ENCODE measurements at regions not wholly inside any gene's neighbourhood (a gene's known extent, or its start where the extent isn't known, plus 50 kb on each side); places are given as distances from the start of the nearest gene placed in this dataset.
A peak's percentile ranks its signal among the peaks of the same experiment; 100 is the strongest.

DNA sequence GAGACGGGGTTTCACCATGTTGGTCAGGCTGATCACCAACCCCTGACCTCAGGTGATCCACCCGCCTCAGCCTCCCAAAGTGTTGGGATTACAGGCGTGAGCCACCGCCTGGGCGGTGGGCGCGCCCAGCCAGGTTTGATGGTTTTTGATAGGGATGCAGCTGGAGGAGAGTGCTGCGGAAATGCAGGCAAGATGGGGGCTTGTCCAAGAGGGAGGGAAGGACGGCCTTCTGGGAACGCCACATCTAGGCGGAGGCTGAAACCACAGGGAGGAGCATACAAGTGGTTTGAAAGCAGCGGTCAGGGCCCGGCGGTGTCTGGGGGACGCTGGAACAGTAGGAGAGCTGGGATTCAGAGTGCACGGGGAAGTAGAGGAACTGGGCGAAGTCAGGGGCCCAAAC is 134.6 kb downstream of the VRK1 start:
- DNase-seq: no peak

DNA sequence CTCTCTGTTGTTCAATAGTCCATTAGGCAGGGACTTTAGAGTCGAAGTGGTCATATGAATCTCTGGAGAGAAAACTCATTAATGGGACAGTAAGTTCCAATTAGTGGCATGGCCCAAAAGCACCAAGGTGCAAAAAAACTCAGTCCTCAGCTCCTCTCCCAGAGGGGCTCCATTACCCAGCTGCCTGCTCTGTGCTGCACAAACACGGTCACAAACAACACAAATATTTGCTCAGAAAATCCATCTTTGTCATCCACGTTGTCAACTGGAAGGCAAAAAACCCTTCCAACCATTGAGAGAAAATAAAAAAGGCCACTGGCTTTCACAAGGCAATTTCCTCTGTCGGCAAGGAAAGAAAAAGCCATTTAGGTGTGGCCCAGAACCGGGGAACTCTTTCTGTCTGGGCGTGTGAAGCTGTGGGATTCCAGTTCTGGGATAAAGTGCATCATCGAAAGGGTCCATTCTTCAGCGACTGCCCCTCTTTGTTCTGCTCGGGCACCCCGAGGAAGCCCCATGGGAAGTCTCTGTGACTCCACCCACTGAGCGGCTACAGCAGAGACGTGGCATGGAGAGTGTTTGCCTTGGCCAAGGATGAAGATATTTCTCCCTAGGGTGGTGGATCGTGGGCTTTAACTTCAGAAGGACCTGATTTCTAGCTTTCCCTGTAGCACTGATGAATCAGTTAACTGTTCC is 137.6 kb downstream of the VRK1 start:
- no peak for DNase-seq

DNA sequence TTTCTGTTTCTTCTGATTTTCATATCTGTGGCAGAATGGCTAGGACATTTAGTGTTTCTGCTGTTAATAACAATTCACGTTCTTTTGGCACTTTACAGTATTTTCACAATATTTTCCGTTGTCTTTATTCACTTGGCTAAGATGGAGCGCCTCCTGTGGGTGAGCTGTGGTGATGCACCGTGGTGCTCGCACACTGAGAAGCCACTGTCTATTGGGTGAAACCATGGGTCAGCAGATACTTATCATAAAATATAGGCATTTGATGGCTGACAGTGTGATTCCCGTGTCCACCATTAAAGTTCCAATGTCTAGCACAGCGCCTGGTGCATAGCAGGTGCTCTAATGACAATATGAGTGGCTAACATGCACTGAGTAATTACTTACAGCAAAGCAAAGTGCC is 141.8 kb downstream of the VRK1 start:
- DNase-seq: no peak

DNA sequence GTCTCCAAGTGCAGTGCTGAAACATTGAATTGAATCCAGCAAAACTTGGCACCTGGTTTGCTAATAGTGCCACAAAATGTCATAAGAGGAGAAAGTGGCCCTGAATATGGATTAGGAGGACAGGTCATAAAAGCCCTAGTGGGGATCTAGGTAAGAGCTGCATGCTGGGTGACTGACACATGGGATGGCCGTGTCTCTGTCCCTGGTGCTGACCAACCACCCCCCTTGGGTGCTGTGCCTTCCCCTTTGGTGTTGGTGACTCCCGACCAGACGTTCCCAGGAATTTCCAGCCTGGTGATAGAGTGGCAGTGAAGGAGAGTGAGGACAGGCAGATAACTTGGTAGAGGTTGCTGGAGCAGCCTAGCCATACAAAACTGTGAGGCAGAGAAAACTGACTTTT is 142.8 kb downstream of the VRK1 start:
- no peak for DNase-seq

DNA sequence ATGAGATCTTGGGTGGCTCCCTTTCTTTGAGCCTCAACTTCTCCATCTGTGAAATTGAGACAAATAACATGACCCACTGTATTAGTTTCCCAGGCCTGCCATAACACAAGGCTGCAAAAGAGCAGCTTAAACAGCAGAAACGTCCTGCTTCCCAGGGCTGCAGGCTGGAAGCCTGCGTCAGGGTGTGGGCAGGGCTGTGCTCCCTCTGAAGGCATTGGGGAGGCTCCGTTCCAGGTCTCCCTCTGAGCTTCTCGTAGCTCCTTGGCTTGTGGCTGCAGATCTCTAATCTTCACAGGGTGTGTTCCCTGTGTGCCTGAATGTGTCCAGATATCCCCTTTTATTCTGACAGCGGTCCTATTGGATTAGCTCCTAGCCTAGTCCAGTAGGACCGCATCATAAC is 147.1 kb downstream of the VRK1 start:
- no peak for DNase-seq

DNA sequence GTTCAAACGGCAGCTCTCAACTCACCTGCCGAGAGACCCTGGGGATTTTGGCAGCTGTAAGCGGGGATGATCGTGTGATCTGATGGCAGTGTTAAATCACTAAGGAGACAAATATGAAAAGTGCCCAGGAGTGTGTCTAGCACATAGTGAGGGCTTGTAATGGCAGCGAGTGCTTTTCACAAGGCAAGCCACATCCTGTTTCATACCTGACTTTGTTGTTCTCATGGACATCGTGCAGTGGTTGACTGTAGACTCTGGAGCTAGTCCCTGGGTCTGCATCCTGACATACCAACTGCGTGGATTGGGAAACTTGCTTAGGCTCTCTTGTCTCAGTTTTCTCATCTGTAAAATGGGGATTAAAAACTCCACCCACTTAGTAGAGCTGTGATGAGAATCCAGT is 148.5 kb downstream of the VRK1 start:
- DNase-seq: no peak

DNA sequence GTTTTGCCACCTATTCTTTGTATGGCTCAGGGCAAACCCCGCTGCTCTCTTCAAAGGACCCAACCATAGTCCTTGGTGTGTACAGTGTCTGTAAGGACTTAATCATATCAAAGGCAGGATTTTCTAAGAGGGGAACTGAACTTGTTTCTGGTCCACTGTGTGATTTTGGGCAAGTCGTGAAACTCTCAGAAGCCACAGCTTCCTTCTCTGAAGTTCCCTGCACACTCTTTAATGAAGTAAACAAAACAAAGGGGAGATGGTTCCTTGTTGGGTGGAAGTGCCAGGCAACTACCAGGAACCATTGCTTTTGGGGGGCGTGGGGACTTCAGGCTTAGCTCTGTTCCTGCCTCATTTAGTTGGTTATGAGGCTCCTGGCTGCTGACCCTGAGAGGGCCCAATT is 152.4 kb downstream of the VRK1 start:
- no peak for DNase-seq

DNA sequence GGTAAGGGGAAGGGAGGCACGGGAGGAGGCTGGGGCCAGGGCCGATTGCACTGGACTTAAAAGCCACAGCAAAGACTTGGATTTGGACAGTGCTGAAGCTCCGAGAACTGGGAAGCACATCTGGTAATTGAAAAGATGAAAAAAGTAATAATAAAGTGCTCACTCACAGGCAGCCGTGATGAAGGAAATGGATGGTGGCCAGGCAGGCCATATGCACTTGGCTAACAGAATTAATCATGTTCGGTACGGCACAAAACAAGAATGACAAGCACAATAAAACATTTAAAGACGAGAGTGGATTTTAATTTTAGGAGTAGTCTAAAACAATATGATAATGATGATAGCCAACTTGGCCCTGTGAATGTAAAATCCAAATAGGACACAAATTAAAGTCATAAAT is 154.3 kb downstream of the VRK1 start:
- DNase-seq: no peak

DNA sequence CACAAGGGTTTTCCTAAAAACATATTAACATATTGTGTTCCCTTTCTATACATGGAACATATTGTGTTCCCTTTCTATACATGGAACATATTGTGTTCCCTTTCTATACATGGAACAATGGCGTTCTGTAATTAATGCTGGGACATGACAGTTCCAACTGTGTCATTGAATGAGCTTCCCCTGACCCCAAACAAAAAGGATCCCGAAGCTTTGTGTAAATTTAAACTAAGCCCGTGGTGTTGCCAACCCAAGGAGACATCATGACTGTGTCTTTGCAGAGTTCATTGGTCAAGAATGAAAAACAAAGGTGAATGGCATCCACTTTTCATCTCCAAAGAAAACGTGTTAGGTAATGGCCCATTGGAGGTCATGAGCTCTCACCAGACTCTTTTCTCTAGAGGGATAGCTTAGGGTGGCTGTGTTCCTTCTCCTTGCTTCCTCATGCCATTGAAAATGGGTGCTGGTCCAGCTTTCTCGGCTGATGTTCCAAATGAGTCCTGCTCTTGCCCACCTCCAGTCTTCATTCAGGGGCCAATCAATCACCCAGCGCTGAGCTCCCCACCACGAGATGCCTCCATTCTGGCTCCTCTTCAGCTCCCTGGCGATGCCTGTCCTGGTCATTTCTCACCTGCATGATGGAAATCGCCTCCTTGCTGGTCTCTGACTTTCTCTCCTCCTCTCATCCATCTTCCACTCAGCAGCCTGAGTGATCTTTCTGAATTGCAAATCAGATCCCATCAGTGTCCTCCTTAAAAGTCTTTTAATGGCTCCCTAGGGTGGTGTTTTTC is 156.1 kb downstream of the VRK1 start:
- no peak for DNase-seq

DNA sequence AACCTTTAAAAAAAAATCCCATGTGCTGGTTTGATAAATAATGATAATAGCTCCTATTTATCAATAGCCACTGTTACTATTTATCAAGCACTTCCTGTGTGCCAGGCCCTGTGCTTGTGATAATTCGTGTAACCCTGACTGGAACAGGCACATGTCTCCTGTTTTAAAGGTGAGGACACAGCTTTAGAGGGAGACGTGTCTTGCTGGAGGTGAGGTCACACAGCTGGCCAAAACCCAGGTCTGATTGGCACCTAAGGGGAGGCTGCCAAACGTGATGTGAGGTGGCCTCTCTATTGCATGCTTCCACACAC is 156.6 kb downstream of the VRK1 start:
- no peak for DNase-seq

DNA sequence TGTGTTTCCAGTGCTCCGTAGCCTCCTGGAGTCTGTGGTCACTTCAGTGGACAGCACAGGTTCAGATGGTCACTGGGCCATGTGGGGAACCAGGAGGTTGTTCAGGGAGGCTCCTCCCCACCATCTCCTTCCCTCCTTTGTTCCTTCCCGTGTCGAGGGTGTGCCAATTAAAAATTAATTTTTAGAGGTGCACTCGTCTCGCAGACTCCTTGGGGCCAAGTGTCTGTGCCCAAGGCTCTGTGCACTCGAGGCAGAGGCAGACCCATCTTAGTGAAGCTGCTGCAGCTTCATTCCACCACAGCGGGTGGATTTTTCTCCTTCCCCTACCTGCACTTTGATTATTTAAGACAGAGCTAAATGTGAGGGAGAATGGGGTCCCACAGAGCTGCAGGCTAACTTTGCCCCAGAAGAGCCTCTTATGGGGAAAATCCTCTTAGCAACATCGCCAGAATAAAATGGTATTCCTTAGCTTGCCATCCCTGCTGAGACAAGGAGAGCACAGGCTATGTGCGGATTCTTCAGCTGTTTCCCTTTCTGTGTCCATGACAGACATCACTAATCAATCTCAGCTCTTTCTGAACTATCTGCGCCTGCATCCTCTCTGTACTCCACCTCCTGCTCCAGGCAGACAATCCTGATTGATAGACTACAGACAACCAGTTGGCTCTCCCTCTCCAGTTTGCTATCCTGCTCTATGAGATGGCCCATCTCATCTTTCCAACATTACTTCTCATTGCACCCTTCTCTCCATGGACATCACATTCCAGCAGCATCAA is 159.5 kb downstream of the VRK1 start:
- no peak for DNase-seq

DNA sequence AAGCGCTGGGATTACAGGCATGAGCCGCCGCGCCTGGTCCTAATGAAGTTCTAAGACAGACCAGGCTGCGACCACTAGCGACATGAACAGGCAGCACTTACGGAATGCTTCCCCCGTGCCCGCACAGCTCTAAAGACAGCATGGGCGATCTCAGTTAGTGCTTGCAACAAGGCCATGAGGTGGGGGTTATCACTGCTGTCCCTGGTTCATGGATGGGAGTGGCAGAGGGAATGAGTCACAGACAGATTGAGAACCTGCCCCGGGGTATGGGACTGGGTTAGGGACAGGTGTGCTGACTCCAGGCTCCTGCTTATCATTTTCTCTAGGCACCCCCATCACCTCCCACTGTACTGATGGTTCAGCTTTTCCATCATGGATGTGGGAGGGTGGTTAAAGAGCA is 160.9 kb downstream of the VRK1 start:
- no peak for DNase-seq

DNA sequence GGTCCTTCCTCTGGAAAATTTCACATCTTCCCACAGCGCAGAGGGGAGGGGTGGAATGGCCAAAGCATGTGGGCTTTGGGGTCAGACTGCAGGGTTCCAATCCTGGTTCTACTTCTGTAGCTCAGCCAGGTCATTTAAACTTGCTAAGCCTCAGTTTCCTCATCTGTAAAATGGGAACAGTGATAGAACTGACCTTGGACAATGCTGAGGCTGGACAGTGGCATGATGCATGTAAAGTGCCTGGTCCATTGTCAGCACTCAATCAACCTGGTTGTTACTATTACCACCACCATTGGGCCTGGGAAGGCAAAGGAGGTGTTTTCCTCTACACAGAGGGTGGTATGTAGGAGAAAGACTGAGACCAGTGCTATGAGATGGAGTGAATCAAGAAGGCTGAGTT is 162.8 kb downstream of the VRK1 start:
- DNase-seq: no peak

DNA sequence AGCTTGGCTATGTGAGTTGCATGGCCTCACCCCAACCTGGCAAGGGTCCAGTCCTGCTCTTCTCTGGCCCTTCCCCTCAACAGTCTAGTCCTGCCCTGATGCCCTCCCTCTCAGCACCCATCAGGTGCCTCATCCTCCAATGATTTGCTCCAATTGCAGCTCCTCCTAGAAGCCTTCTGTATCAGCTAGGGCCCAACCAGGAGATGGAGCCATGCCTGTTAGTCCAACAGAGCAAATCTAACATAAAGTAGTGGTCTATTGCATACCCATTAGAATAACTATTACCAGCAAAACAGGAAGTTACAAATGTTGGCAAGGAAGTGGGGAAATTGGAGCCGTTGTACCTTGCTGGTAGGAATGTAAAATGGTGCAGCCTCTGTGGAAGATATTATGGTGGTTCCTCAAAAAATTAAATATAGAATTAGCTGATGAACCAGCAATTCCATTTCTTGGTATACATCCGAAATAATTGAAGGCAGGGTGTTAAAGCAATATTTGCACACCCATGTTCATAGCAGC is 163.5 kb downstream of the VRK1 start:
- no peak for DNase-seq

DNA sequence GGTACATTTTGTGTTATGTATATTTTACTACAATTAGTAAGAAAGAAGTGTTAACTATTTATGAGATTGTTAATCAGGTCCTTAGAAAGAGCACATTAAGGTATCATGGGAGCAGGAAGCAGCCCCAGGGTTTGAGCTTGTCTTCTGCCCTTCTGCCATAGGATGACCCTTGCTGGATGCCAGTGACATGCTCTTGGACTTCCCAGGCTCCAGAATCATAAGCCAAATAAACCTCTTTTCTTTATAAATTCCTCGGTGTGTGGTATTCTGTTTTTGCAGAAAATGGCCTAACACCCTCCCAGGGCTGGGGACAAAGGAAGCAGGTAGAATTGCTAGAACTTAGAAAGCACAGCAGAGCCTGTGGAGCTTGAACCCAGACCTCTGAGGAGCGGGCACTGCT is 164.7 kb downstream of the VRK1 start:
- no peak for DNase-seq

DNA sequence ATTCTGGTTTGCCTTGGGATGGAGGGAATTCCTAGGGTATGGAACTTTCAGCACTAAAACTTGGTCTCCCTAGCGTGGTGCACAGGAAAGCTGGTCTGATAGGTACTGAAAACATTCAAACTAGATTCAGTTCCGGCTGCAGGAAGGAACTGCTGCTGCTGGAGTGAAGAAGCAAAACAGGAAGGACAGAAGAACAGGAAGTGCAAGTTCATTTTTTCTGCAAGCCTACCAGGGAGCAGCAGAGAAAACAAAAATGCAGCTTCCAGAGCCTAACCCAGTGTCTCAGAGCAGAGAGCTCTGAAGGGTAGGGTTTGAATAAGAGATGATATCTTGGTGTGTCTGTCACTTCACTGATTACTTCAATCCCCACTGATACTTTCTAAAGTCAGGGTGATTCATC is 165.2 kb downstream of the VRK1 start:
- DNase-seq: peak; percentile 12

DNA sequence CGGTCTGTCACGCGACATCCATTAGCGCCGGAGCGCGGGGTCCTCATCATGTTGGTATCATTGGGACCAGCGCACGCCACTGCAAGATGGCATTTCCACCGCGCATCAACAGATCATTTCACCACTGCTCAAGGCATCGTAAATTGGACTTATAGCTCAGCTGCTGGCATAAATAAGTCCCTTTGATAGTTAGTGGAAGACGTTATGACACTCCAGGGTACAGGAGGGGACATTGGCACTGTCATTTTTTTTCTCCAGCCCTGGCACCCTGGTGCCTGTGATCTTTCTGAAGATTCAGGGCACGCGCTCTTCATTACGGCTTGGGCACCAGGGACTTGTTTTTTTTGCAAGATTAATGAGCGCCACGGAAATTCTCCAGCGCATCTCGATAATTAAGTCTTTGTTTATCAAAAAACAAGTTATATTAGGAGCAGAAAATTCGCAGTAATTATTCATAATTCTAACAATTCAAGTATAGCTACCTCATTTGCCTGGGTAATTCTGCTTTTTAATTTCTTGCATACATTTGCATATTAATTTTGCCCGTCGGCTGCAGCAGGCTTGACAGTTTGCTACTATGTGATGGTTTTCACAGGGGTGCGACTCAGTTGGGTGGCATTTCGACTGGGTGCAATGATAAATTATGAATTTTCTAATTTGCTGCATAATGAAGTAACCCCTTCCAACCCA is 167.7 kb downstream of the VRK1 start:
- DNase-seq: no peak

DNA sequence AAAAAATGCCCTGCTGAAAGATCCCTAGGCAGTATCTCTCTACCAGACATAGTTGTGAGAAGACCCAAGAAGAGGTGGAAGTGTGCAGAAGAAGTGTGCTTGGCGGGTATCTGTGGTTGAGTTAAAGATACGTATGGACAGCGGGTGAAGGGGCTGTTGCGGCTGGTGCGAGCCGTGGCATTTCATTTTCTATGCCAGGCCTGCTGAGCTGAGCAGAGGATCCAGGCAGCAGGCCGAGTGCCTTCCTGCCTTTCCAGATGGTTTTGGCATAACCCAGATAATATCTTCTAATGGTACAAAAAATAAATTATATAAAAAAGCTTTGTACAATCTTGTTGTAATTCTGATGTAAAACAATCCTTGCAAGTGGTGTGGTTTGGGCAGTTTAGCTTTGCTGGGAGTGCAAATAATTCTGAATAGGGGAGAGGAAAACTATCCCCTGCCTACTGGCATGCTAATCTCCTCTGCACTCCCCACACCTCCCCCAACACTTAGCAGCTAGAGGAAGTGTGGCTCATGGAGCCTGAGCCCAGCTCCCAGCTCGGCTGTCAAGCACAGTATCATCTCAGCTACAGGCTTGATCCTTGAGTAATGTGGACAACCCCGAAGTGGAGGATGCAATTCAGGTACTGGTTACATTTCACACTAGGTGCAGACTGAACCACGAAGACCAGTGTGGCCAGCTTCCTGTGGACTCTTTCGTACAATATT is 168.9 kb downstream of the VRK1 start:
- no peak for DNase-seq

DNA sequence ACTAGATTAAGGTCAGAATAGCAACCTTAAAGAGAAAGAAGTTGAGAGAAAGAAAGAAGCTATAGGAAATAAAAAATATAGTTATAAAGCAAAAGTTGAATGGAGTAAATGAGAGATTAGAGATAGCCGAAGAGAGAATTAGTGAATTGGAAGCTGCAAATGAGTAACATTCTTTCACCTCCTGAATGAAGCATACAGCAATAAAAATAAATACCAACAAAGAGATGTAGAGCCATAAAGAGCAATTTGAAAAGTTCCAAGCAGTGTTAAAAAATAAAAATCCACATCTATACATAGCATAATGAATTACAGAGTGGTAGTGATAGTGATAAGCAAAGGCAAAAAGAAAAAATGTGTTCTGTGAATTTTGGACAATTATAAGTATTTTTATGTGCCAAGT is 177.9 kb downstream of the VRK1 start:
- no peak for DNase-seq

DNA sequence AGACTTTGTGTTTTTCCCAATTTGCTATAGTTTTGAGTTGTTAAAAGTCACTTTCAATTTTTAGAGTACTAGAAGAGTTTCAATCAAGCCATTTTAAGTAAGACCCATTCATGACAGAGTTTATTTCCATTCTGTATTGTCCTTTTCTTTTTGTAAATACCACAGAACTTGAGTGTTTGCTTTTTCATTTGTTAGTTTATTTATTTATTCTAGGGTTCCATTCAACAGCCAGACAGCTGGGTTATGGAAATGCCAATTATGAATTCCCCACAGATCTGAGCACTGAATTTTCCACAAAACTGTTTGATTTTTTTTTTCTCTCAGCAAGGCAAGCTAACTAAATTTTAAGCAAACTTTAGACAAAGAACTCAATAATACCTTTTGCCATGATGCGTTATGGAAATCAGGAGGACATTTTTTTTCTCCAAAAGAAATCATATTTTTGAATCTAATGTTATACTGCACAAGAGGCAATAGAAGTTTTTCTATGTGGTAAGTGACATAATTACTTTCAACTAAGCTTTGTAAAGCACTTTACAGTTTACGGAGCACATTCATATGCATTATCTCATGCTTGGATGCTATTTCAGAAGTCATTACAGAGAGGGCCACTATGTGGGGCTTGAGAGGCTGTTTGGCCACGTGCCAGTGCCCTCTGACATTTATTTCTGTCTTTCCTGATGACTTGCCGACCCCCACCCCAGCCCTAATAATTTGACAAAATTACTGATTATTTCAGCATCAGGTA is 181.5 kb downstream of the VRK1 start:
- no peak for DNase-seq

DNA sequence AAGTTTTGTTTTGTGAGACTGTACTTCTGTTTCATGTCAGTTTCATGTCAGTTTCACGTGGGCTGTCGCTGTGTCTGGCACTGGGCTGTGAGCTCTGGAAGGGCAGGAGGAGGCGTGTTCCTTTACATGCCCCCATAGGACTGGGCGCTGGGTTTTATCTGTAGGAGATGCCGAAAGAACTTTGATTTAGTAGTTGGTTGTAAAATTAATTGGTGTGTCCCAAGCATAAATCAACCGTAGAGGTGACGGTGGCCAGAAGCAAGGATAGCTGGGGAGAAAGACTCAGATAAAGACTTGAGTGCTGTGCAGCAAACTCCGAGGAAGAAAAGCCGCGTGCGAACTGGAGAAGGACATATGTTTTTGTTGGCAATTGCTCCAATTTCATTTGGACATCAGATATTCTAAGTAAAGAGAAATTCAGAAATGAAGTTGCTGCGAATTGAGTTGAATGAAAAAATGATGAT is 182.5 kb downstream of the VRK1 start:
- DNase-seq: no peak

DNA sequence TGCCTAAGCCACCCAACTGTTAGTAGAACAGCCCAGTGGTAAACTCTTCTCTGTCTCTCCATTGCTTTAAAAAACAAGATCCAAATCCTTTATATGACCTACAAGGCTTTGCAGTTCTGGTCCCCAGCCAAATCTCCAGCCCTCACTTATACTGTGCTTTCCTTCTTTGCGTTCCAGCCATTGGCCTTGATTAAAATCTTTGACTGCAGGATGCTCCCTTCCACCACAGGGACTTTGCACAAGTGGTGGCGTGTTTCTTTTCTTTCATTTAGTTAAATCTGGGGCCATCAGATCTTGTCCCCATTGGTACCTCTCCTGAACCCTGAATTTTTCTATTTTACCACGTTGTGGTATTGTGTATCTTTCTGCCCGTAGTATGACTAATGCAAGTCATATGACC is 183.7 kb downstream of the VRK1 start:
- no peak for DNase-seq

Measured in stimulated activated CD4-positive, alpha-beta T cell treated with anti-CD3 and anti-CD28 coated beads, Interleukin-4, amount 100 ng/mL, for 24 hours (primary cell).